LNCAP (cell line): ENCODE measurements at regions not wholly inside any gene's neighbourhood (a gene's known extent, or its start where the extent isn't known, plus 50 kb on each side); places are given as distances from the start of the nearest gene placed in this dataset.

Experiments
- CTCF ChIP-seq: fragments of 450-650 bp; IDR thresholded peaks from 2 replicates; pipeline ENCODE4 v1.5.1; 2017; ENCODE audit warnings: mild to moderate bottlenecking

GRCh38 chr11:128398517-128399250, 188.7 kb downstream of the ETS1 start:
- TF ChIP-seq CTCF: no peak

DNA sequence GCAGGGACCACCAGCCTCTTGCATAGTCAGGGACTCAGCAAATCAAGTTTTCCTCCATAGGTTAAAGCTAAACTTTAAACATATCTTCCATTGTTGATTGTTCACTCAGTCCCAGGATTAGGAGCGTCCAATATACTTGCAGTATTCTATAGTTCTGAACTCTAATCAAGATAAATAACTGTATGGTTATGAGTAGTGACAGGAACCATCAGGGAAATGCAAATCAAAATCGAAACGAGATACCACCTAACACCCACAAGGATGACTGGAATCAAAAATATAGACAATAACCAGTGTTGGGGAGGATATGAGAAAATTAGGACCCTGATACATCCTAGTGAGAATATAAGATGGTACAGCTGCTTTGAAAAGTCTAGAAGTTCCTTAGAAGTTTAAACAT, 190.0 kb downstream of the ETS1 start:
- no peak for TF ChIP-seq CTCF

- TF ChIP-seq CTCF: no peak
These were observed 192.8 kb downstream of the ETS1 start for GRCh38 chr11:128394431-128395089.

DNA sequence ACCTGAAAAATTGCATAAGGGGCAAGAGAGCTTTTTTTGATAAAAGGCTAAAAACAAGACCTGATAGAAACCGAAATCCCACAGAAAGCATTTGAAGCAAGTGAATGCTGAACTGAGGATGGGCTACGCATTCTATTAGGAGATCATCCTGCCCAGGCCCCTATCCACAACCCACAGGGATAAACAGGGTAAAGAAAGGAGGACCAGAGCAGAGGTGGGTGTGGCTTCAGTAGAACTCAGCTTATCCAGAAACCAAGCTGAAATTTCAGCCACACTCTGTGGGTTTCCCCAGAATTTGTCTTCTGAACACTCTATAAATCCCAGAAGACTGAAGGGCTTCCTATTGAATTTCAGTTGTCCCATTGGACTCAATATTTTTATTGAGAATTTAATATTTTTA, 195.1 kb downstream of the ETS1 start:
- no peak for TF ChIP-seq CTCF

- TF ChIP-seq CTCF: no peak
These were observed 195.5 kb downstream of the ETS1 start for GRCh38 chr11:128391811-128392210.

DNA sequence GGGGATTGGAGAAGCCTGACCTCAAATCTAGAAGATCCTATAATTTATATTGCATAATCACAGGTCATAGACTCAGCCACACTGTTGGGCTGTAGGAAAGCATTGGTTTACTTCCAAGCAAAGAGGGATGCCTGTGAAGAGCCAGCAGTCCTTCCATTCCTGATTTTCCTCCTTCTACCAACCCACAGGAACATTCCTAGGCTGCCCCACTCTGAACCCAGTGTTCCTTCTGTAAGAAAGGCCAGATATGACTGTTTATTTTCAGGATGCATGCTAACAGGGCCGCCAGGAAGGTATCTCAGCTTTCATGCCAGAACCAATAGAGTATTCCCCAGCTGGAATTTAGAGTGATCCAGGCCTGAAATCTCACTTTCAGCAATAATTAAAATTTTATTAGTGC, 197.1 kb downstream of the ETS1 start:
- TF ChIP-seq CTCF: no peak

DNA sequence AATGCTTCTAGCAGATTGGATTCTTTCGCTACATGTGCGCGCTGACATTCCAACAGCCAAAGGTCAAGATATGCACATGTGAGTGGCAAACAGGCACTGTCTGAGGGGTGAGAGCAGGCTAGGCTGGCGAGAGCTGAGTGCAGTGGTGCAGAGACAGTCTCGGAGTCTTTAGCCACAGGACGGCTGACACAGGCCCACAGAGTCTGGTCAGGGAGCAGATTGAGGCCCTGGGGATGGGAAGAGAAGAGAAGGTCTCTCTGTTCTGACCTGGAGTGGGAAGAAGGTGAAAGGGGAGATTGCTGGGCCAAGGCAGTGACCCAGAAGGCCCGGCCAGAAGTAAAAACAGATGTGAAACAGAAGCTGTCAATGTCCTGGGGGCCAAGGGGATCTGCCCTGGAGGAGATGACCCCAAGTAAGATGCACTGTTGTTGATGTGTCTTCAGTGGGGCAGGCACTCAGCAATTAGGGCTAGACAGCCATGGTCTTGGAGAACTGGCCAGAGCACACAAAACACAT, 197.8 kb downstream of the ETS1 start:
- TF ChIP-seq CTCF: no peak
